ENCODE measurements at regions not wholly inside any gene's neighbourhood (a gene's known extent, or its start where the extent isn't known, plus 50 kb on each side); places are given as distances from the start of the nearest gene placed in this dataset.
"Not testable (repeated sequence)": the region's sequence is repeated elsewhere in the genome, so short reads cannot be mapped to it uniquely, and the experiment has no call there.

DNA sequence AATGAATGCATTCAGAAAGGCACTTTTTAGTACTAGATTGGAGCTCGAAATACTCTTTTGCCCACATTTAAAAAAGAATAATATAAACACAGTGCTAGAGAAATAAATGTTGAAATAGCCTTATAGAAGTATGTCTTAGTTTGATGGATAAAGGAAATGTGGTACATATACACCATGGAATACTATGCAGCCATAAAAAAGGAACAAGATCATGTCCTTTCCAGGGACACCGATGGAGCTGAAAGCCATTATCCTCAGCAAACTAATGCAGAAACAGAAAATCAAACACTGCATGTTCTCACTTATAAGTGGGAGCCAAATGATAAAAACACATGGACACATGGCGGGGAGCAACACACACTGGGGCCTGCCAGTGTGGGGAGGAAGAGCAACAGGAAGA, 135.0 kb downstream of the HNMT start:
- TF ChIP-seq, protein P1, sequence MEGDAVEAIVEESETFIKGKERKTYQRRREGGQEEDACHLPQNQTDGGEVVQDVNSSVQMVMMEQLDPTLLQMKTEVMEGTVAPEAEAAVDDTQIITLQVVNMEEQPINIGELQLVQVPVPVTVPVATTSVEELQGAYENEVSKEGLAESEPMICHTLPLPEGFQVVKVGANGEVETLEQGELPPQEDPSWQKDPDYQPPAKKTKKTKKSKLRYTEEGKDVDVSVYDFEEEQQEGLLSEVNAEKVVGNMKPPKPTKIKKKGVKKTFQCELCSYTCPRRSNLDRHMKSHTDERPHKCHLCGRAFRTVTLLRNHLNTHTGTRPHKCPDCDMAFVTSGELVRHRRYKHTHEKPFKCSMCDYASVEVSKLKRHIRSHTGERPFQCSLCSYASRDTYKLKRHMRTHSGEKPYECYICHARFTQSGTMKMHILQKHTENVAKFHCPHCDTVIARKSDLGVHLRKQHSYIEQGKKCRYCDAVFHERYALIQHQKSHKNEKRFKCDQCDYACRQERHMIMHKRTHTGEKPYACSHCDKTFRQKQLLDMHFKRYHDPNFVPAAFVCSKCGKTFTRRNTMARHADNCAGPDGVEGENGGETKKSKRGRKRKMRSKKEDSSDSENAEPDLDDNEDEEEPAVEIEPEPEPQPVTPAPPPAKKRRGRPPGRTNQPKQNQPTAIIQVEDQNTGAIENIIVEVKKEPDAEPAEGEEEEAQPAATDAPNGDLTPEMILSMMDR (IDR thresholded peaks at IDR 0.05): not testable (repeated sequence)
- TF ChIP-seq POLR2A (IDR thresholded peaks at IDR 0.05): not testable (repeated sequence)

Measured in lower leg skin (tissue), 3 donors.